ENCODE measurements at regions not wholly inside any gene's neighbourhood (a gene's known extent, or its start where the extent isn't known, plus 50 kb on each side); places are given as distances from the start of the nearest gene placed in this dataset.

DNA sequence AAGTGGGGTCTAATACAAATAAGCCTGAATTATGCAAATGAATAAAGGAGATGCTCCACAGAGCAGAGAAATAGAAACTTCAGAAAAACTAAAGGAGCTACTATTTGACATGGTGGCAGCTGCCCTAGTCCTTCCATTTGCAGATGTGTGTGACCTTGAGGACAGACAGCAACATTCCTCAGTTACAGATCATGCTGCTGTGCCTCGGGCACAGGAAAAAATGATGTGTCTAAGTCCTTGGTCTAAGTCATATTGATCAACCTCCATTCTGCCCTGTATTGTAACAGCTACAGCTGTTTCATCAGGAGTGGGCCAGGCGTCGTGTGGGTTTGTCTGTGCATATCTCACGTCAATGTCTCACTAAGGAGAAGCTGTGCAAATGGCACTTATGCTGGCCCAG is 710.4 kb downstream of the TNS3 start:
- no peak for DNase-seq (ENCODE audit: low read depth in 2 of 2)
- TF ChIP-seq, protein P1, sequence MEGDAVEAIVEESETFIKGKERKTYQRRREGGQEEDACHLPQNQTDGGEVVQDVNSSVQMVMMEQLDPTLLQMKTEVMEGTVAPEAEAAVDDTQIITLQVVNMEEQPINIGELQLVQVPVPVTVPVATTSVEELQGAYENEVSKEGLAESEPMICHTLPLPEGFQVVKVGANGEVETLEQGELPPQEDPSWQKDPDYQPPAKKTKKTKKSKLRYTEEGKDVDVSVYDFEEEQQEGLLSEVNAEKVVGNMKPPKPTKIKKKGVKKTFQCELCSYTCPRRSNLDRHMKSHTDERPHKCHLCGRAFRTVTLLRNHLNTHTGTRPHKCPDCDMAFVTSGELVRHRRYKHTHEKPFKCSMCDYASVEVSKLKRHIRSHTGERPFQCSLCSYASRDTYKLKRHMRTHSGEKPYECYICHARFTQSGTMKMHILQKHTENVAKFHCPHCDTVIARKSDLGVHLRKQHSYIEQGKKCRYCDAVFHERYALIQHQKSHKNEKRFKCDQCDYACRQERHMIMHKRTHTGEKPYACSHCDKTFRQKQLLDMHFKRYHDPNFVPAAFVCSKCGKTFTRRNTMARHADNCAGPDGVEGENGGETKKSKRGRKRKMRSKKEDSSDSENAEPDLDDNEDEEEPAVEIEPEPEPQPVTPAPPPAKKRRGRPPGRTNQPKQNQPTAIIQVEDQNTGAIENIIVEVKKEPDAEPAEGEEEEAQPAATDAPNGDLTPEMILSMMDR (IDR thresholded peaks at IDR 0.05; ENCODE audit: low read depth, low read length): no peak
- no peak overlapping the region for H3K4me3 ChIP-seq (replicated peaks in 1 of 2; ENCODE audit: low read depth in 2 of 2, low read length in 2 of 2)

DNA sequence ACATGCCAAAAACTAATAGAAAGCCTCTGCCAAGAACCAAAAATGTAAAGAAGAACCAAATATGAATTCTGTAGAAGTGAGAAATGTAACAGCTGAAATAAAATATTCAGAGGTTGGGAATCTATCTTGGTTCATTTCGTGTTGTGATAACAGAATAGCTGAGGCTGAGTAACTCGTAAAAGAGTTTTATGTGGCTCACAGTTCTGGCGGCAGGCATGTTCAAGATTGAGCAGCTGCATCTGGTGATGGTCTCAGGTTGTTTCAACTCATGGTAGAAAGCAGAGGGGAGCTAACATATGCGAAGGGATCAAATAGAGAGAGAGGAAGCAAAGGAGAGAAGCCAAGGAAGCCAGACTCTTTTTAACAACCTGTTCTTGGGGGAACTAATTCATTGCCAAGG is 717.2 kb downstream of the TNS3 start:
- H3K4me3 ChIP-seq (replicated peaks in 1 of 2; ENCODE audit: low read depth in 2 of 2, low read length in 2 of 2): no peak overlapping the region
- TF ChIP-seq, protein P1 (IDR thresholded peaks at IDR 0.05; ENCODE audit: low read depth, low read length): no peak
- no peak for DNase-seq (ENCODE audit: low read depth in 2 of 2)

DNA sequence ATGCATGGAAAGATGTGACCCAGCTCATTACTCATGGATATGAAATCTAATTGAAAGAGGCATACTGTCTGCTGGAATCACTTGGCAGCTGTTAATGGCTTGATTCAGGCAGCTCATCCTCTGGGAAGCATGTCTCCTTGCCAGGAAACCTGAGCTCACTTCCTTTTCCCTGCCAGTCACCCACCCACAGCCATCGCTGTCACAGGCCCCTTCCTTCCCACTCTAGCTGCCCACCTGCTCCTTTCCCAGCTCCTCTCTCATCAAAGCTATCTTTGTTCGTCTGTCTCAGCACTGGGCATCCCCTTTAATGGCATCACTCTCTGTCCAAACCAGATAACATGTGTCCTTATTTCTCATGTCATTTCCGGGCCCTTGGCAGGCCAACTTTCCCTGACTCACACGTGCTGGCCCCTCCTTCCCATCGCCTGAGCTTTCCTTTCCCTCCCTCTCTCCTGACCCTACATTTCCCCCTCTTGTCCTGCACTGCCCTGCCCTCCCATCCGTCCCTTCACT is 721.9 kb downstream of the TNS3 start:
- H3K4me3 ChIP-seq (replicated peaks in 1 of 2; ENCODE audit: low read depth in 2 of 2, low read length in 2 of 2): no peak overlapping the region
- TF ChIP-seq, protein P1 (IDR thresholded peaks at IDR 0.05; ENCODE audit: low read depth, low read length): no peak
- peak; percentile 66 to 74 for DNase-seq (ENCODE audit: low read depth in 2 of 2)

DNA sequence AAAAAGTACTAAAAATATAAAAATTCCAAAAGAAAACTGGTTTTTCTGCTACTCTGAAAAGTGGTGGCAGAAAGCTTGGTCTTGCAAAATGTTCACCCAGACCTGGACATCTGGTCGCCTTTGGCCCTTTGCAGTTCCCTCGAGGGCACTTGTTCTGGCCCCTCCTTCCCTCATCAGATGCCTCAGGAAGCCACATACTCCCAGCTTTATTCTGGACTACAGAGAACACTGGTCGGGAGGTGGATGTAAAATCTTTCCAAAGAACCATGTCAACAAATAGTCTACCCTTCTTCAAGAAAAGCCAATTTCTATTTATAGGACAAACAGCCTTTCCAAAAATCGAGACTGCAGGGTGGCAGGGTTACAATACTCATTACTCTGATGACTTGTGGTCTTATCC is 726.1 kb downstream of the TNS3 start:
- no peak for DNase-seq (ENCODE audit: low read depth in 2 of 2)
- H3K4me3 ChIP-seq (replicated peaks in 1 of 2; ENCODE audit: low read depth in 2 of 2, low read length in 2 of 2): no peak overlapping the region
- TF ChIP-seq, protein P1 (IDR thresholded peaks at IDR 0.05; ENCODE audit: low read depth, low read length): no peak

DNA sequence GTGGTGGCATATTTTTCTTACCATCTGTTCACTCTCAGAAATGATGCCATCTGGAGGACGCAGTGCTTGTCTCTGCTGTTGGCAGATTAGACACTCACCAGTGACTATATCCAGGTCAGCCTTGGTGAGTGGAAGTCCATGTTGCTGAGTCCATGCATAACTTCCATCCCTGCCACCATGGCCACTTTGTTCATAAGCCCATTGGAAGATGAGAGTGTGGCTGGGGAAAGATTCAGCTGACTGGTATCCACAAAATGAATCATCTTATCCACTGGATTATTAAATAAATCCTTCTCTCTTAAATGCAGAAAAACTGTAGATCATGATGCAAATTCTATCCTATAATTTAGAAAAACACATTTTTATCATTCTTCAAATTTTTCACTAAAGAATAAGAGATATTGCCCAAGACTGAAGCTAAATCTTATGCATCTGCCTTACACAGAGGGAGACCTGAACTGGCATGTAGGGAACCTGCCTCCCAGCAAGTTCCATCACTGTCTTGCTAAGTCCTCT is 726.9 kb downstream of the TNS3 start:
- DNase-seq (ENCODE audit: low read depth in 2 of 2): peak; percentile 30 to 71
- TF ChIP-seq, protein P1 (IDR thresholded peaks at IDR 0.05; ENCODE audit: low read depth, low read length): no peak
- H3K4me3 ChIP-seq (replicated peaks in 1 of 2; ENCODE audit: low read depth in 2 of 2, low read length in 2 of 2): no peak overlapping the region

DNA sequence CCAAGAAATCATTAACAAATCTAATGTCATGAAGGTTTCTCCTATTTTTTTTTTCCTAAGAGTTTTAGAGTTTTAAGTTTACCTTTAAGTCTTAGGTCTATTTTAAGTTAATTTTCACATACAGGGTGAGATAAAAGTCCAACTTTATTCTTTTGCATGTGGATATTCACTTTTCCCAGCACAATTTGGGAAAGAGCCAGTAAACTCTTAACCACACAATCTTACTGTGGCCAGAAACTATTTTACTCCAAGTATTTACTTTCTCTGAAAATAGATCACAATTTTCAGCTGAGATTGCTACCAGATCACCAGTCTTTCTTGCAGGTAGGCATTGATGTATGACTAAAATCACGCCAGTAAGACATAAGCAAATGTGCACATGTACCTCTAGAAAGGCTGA is 728.5 kb downstream of the TNS3 start:
- TF ChIP-seq, protein P1 (IDR thresholded peaks at IDR 0.05; ENCODE audit: low read depth, low read length): no peak
- DNase-seq (ENCODE audit: low read depth in 2 of 2): peak in 1 of 2 donors; percentile 38
- H3K4me3 ChIP-seq (replicated peaks in 1 of 2; ENCODE audit: low read depth in 2 of 2, low read length in 2 of 2): no peak overlapping the region

DNA sequence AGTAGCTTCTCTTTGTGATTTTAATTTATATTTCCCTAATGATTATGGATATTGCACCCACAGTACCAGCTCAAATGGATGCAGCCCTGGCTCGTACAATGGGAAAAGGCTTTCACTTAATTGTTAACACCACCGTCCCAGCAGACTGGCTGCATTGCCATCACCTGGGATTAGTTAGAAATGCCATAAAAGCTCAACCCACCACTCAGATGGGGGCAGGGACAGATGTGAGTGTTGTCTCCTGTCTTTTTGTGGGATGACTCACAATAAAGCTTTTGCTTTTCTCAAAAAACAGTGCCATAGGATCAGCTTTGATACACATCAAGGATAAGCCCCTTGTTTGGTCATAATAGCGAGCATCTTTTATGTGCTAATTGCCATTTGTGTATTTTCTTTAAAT is 729.1 kb downstream of the TNS3 start:
- no peak for DNase-seq (ENCODE audit: low read depth in 2 of 2)
- TF ChIP-seq, protein P1 (IDR thresholded peaks at IDR 0.05; ENCODE audit: low read depth, low read length): no peak

More for the DNA sequence above, 729.1 kb downstream of the TNS3 start:
- no peak overlapping the region for H3K4me3 ChIP-seq (replicated peaks in 1 of 2; ENCODE audit: low read depth in 2 of 2, low read length in 2 of 2)
